ENCODE measurements at regions not wholly inside any gene's neighbourhood (a gene's known extent, or its start where the extent isn't known, plus 50 kb on each side); places are given as distances from the start of the nearest gene placed in this dataset.

GRCh38 chr1:56430141-56430839 lies 149.1 kb downstream of the PLPP3 start:
- no peak for TF ChIP-seq CTCF (IDR thresholded peaks at IDR 0.05; ENCODE audit: insufficient read depth, low read length)
- DNase-seq (ENCODE audit: low read depth) = no peak
- no peak overlapping the region for H3K4me3 ChIP-seq (ENCODE audit: low read depth, low read length)

- TF ChIP-seq CTCF (IDR thresholded peaks at IDR 0.05; ENCODE audit: insufficient read depth, low read length) = no peak
- DNase-seq (ENCODE audit: low read depth) = no peak
- no peak overlapping the region for H3K4me3 ChIP-seq (ENCODE audit: low read depth, low read length)
Observed at GRCh38 chr1:56429288-56429687, 150.1 kb downstream of the PLPP3 start.

- DNase-seq (ENCODE audit: low read depth) = no peak
- no peak overlapping the region for H3K4me3 ChIP-seq (ENCODE audit: low read depth, low read length)
- no peak for TF ChIP-seq CTCF (IDR thresholded peaks at IDR 0.05; ENCODE audit: insufficient read depth, low read length)
Observed at GRCh38 chr1:56426587-56427381, 152.6 kb downstream of the PLPP3 start.

GRCh38 chr1:56425494-56426037 lies 153.8 kb downstream of the PLPP3 start:
- TF ChIP-seq CTCF (IDR thresholded peaks at IDR 0.05; ENCODE audit: insufficient read depth, low read length) = no peak
- DNase-seq (ENCODE audit: low read depth) = no peak
- no peak overlapping the region for H3K4me3 ChIP-seq (ENCODE audit: low read depth, low read length)

GRCh38 chr1:56424744-56425493 lies 154.4 kb downstream of the PLPP3 start:
- peak; percentile 36 for DNase-seq (ENCODE audit: low read depth)
- no peak for TF ChIP-seq CTCF (IDR thresholded peaks at IDR 0.05; ENCODE audit: insufficient read depth, low read length)
- H3K4me3 ChIP-seq (ENCODE audit: low read depth, low read length) = no peak overlapping the region

GRCh38 chr1:56423716-56424115 lies 155.6 kb downstream of the PLPP3 start:
- H3K4me3 ChIP-seq (ENCODE audit: low read depth, low read length) = no peak overlapping the region
- DNase-seq (ENCODE audit: low read depth) = no peak
- TF ChIP-seq CTCF (IDR thresholded peaks at IDR 0.05; ENCODE audit: insufficient read depth, low read length) = no peak
